Keratinocyte (primary cell): ENCODE measurements at regions not wholly inside any gene's neighbourhood (a gene's known extent, or its start where the extent isn't known, plus 50 kb on each side); places are given as distances from the start of the nearest gene placed in this dataset.

Experiments
- DNase-seq: peaks from one replicate; pipeline ENCODE4 v3.0.0-alpha.2; 2011; ENCODE audit warnings: low read depth, missing footprints, low spot score
- FAIRE-seq: peaks from 2 replicates; lab custom pipeline; 2011; peaks lifted over from hg19 to GRCh38; lab: Jason Lieb, UNC
- H2AFZ ChIP-seq: 2 replicates; pipeline ENCODE4 v1.6.0; 2012; ENCODE audit warnings: low read length, control low read depth, inconsistent platforms; ENCODE audit not compliant: control insufficient read depth
- H3K27ac ChIP-seq: 2 replicates; pipeline ENCODE4 v1.5.1; 2011; ENCODE audit warnings: low read length; ENCODE audit not compliant: control insufficient read depth, insufficient read depth
- H3K27me3 ChIP-seq: 3 replicates; pipeline ENCODE4 v1.6.0; 2011; ENCODE audit warnings: low read length; ENCODE audit not compliant: control insufficient read depth, insufficient read depth; ENCODE audit errors: extremely low read depth
- H3K36me3 ChIP-seq, 2 experiments: 2 replicates in 1 of 2; 3 replicates in 1 of 2; pipeline ENCODE4 v1.5.1; 2011; ENCODE audit warnings: low read length in 2 of 2, mild to moderate bottlenecking in 1 of 2; ENCODE audit not compliant: control insufficient read depth in 2 of 2, insufficient read depth in 2 of 2; ENCODE audit errors: extremely low read depth in 1 of 2
- H3K4me1 ChIP-seq: 3 replicates; pipeline ENCODE4 v1.5.1; 2011; ENCODE audit warnings: low read length; ENCODE audit not compliant: control insufficient read depth, insufficient read depth; ENCODE audit errors: extremely low read depth
- H3K4me2 ChIP-seq: 3 replicates; pipeline ENCODE4 v1.6.0; 2011; ENCODE audit warnings: low read depth, low read length; ENCODE audit not compliant: control insufficient read depth, insufficient read depth; ENCODE audit errors: extremely low read depth
- H3K4me3 ChIP-seq, 3 experiments: fragments of 200-600 bp in 1 of 3; sonication (generic) in 1 of 3; 2 replicates in 2 of 3; 3 replicates in 1 of 3; pipeline ENCODE4 v1.5.1; 2011 to 2016; ENCODE audit warnings: low read length in 3 of 3, mild to moderate bottlenecking in 3 of 3, control low read depth in 2 of 3, inconsistent platforms in 1 of 3, low read depth in 1 of 3, mixed read lengths in 1 of 3, mixed run types in 1 of 3, moderate library complexity in 1 of 3; ENCODE audit not compliant: control insufficient read depth in 2 of 3, insufficient read depth in 2 of 3; ENCODE audit errors: extremely low read depth in 1 of 3
- H3K79me2 ChIP-seq: 2 replicates; pipeline ENCODE4 v1.6.0; 2012; ENCODE audit warnings: low read length; ENCODE audit not compliant: control insufficient read depth, insufficient read depth
- H3K9ac ChIP-seq: 3 replicates; pipeline ENCODE4 v1.6.0; 2011; ENCODE audit warnings: low read length; ENCODE audit not compliant: control insufficient read depth, insufficient read depth; ENCODE audit errors: extremely low read depth
- H3K9me1 ChIP-seq: 3 replicates; pipeline ENCODE4 v1.6.0; 2011; ENCODE audit warnings: low read length; ENCODE audit not compliant: control insufficient read depth, insufficient read depth; ENCODE audit errors: extremely low read depth
- H3K9me3 ChIP-seq: 2 replicates; pipeline ENCODE4 v1.5.1; 2012; ENCODE audit warnings: low read depth, low read length; ENCODE audit not compliant: control insufficient read depth
- H4K20me1 ChIP-seq: 3 replicates; pipeline ENCODE4 v1.6.0; 2011; ENCODE audit warnings: low read length; ENCODE audit not compliant: control insufficient read depth, insufficient read depth; ENCODE audit errors: extremely low read depth
- CTCF ChIP-seq, 3 experiments: IDR thresholded peaks in 1 of 3; conservative IDR thresholded peaks in 1 of 3; optimal IDR thresholded peaks in 1 of 3; 2 replicates in 2 of 3; 3 replicates in 1 of 3; pipeline versions ENCODE3 to v1.5.1; 2011; ENCODE audit warnings: low read length in 3 of 3, mild to moderate bottlenecking in 3 of 3, moderate library complexity in 2 of 3, control low read depth in 1 of 3, inconsistent platforms in 1 of 3; ENCODE audit not compliant: insufficient read depth in 2 of 3; ENCODE audit errors: extremely low read depth in 1 of 3
- EZH2 ChIP-seq: IDR thresholded peaks from one replicate; pipeline ENCODE4 v1.6.1; 2012; ENCODE audit warnings: inconsistent platforms, mild to moderate bottlenecking, low read length, moderate library complexity
- dilution Hi-C: fragments of 300-500 bp; cut with MboI; formaldehyde crosslinking; loops from one replicate; pipeline ENCODE4 v1.7.0; 2020; ENCODE audit warnings: low sequenced_read_pairs; ENCODE audit not compliant: extremely low pct_ligation_motif_present

- Histone ChIP-seq H3K9me3 (peaks cover 6% of the 10 kb centered on the region), H3K4me1 (no peaks in the 10 kb centered on the region), H3K9me1 (no peaks in the 10 kb centered on the region), H4K20me1 (no peaks in the 10 kb centered on the region), H3K27ac (no peak overlapping the region), H3K79me2 (no peaks in the 10 kb centered on the region), H3K4me2 (no peak overlapping the region), H3K9ac (no peak overlapping the region), H3K36me3 (no peaks in the 10 kb centered on the region), H2AFZ (no peak overlapping the region), H3K4me3 (no peak overlapping the region), H3K27me3 (no peaks in the 10 kb centered on the region)
- TF ChIP-seq EZH2, result no peak
- DNase-seq (no peak), FAIRE-seq (no peak)
- dilution Hi-C loops, result no loop called here
These were observed 206.5 kb upstream of the PPP2R2D start for GRCh38 chr10:131694168-131694780.

GRCh38 chr10:131694781-131695495 lies 205.9 kb upstream of the PPP2R2D start:
- Histone ChIP-seq H3K4me1 (no peaks in the 10 kb centered on the region), H2AFZ (no peak overlapping the region), H3K79me2 (no peaks in the 10 kb centered on the region), H3K27me3 (no peaks in the 10 kb centered on the region), H3K36me3 (no peaks in the 10 kb centered on the region), H3K9me1 (no peaks in the 10 kb centered on the region), H3K4me3 (no peak overlapping the region), H3K27ac (no peak overlapping the region), H3K9ac (no peak overlapping the region), H3K4me2 (no peak overlapping the region), H4K20me1 (no peaks in the 10 kb centered on the region), H3K9me3 (peaks cover 3% of the 10 kb centered on the region)
- DNase-seq (no peak), FAIRE-seq (no peak)
- dilution Hi-C loops, result no loop called here
- TF ChIP-seq CTCF (optimal IDR thresholded peaks at IDR 0.05 in 1 of 3, IDR thresholded peaks at IDR 0.05 in 1 of 3, conservative IDR thresholded peaks at IDR 0.05 in 1 of 3; ENCODE audit: extremely low read depth in 1 of 3, insufficient read depth in 2 of 3, low read length in 3 of 3) (no peak), EZH2 (no peak)
